ENCODE measurements at regions not wholly inside any gene's neighbourhood (a gene's known extent, or its start where the extent isn't known, plus 50 kb on each side); places are given as distances from the start of the nearest gene placed in this dataset.

DNA sequence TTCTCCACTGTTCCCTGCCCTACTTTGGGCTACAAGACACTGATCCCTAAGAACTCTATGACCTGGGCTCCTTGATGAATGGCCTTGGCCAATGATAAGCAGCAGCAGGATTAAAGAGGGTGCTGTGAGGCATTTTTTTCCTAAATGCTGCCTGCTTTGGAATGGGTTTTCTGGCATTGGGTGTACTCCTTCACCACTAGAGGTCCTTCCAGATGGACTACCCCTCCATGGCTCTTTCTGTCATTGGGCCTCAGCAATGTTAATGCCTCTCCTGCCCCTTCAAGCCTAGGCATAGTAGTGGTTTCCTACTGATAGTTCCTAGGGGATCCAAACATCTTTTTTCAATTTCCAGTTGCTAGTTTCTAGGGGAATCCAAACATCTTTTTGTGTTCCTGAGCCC lies 319.3 kb upstream of the RPS23 start:
- DNase-seq (ENCODE audit: low read depth in 1 of 2, low spot score in 1 of 2), result peak in 1 of 2 experiments; percentile 5
- FAIRE-seq, result no peak
- Histone ChIP-seq H3K4me3 (no peak overlapping the region), H3K4me1 (no peaks in the 10 kb centered on the region), H3K4me2 (no peak overlapping the region), H3K27ac (no peak overlapping the region), H3K9me3 (no peaks in the 10 kb centered on the region)
- ATAC-seq, result no peak
- TF ChIP-seq, protein P1, sequence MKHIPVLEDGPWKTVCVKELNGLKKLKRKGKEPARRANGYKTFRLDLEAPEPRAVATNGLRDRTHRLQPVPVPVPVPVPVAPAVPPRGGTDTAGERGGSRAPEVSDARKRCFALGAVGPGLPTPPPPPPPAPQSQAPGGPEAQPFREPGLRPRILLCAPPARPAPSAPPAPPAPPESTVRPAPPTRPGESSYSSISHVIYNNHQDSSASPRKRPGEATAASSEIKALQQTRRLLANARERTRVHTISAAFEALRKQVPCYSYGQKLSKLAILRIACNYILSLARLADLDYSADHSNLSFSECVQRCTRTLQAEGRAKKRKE (CRISPR knock-in tag; IDR thresholded peaks at IDR 0.05; ENCODE audit: low read depth), result no peak
- TF ChIP-seq EHMT2 (IDR thresholded peaks at IDR 0.05; ENCODE audit: low read depth) (no peak), FOSB (CRISPR knock-in tag; IDR thresholded peaks at IDR 0.05) (no peak), CHD2 (IDR thresholded peaks at IDR 0.05; ENCODE audit: low read length, partially characterized antibody) (no peak), CHD4 (IDR thresholded peaks at IDR 0.05; ENCODE audit: borderline replicate concordance) (no peak), KDM1A (IDR thresholded peaks at IDR 0.05; ENCODE audit: low read depth) (no peak)
- POLR2A ChIA-PET, result no interaction called here
- CTCF ChIA-PET, result interaction anchor here (0.8 kb wide), 1 partner anchor 876 kb away, joined by 3 read pairs; no protein-coding TSS in a partner anchor

DNA sequence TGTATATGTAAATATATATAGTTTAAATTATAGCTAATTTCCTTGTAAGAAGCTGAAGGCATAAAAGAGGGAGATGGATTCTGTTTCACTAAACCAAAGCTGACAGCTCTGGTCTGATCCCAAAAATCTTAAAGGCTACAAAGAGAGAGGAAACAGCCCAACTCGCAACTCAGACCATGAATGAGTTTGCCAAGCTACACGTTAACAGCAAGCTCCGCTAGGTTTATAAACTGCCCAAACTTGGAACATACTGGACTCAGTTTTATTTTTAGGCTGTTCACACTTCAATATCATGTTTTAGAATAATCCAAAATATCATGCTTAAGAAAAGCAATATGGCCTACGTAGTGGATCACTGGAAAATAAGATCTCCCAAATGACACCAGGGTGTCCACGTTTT lies 318.3 kb upstream of the RPS23 start:
- Histone ChIP-seq H3K4me3 (no peak overlapping the region), H3K9me3 (no peaks in the 10 kb centered on the region), H3K4me1 (no peaks in the 10 kb centered on the region), H3K27ac (no peak overlapping the region), H3K4me2 (no peak overlapping the region)
- FAIRE-seq (no peak), DNase-seq (ENCODE audit: low read depth in 1 of 2, low spot score in 1 of 2) (no peak), ATAC-seq (no peak)
- CTCF ChIA-PET, result interaction anchor here (0.5 to 0.8 kb wide), 2 partner anchors 549 to 877 kb away, joined by 3 read pairs; no protein-coding TSS in a partner anchor
- WGBS (ENCODE audit: missing lambda C conversion rate), result 58% methylated on average over 5 of the region's 5 CpGs
- POLR2A ChIA-PET, result no interaction called here
- TF ChIP-seq TP53 (CRISPR knock-in tag; IDR thresholded peaks at IDR 0.05) (no peak), HDAC2 (IDR thresholded peaks at IDR 0.05) (no peak), ZNF302 (CRISPR knock-in tag; IDR thresholded peaks at IDR 0.05) (no peak), CEBPB (IDR thresholded peaks at IDR 0.05) (no peak), MAZ (IDR thresholded peaks at IDR 0.05; ENCODE audit: borderline replicate concordance, low read depth, low read length) (no peak), ZFP36 (IDR thresholded peaks at IDR 0.05; ENCODE audit: borderline replicate concordance, partially characterized antibody) (no peak), CHD4 (IDR thresholded peaks at IDR 0.05; ENCODE audit: borderline replicate concordance) (no peak), RAD21 (conservative IDR thresholded peaks at IDR 0.05 in 1 of 2, IDR thresholded peaks at IDR 0.05 in 1 of 2) (no peak), HEYL (CRISPR knock-in tag; IDR thresholded peaks at IDR 0.05) (no peak), NPAS2 (CRISPR knock-in tag; IDR thresholded peaks at IDR 0.05; ENCODE audit: borderline replicate concordance) (no peak), GATA3 (IDR thresholded peaks at IDR 0.05; ENCODE audit: borderline replicate concordance) (no peak), ESRRA (IDR thresholded peaks at IDR 0.05; ENCODE audit: borderline replicate concordance, low read length) (no peak), KDM5A (IDR thresholded peaks at IDR 0.05) (no peak)
- TF ChIP-seq, protein P2, sequence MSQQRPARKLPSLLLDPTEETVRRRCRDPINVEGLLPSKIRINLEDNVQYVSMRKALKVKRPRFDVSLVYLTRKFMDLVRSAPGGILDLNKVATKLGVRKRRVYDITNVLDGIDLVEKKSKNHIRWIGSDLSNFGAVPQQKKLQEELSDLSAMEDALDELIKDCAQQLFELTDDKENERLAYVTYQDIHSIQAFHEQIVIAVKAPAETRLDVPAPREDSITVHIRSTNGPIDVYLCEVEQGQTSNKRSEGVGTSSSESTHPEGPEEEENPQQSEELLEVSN (IDR thresholded peaks at IDR 0.05; ENCODE audit: borderline replicate concordance, low read depth), result no peak
- TF ChIP-seq, protein P3, sequence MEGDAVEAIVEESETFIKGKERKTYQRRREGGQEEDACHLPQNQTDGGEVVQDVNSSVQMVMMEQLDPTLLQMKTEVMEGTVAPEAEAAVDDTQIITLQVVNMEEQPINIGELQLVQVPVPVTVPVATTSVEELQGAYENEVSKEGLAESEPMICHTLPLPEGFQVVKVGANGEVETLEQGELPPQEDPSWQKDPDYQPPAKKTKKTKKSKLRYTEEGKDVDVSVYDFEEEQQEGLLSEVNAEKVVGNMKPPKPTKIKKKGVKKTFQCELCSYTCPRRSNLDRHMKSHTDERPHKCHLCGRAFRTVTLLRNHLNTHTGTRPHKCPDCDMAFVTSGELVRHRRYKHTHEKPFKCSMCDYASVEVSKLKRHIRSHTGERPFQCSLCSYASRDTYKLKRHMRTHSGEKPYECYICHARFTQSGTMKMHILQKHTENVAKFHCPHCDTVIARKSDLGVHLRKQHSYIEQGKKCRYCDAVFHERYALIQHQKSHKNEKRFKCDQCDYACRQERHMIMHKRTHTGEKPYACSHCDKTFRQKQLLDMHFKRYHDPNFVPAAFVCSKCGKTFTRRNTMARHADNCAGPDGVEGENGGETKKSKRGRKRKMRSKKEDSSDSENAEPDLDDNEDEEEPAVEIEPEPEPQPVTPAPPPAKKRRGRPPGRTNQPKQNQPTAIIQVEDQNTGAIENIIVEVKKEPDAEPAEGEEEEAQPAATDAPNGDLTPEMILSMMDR (IDR thresholded peaks at IDR 0.05), result no peak
- TF ChIP-seq, protein P4, sequence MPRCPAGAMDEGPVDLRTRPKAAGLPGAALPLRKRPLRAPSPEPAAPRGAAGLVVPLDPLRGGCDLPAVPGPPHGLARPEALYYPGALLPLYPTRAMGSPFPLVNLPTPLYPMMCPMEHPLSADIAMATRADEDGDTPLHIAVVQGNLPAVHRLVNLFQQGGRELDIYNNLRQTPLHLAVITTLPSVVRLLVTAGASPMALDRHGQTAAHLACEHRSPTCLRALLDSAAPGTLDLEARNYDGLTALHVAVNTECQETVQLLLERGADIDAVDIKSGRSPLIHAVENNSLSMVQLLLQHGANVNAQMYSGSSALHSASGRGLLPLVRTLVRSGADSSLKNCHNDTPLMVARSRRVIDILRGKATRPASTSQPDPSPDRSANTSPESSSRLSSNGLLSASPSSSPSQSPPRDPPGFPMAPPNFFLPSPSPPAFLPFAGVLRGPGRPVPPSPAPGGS (IDR thresholded peaks at IDR 0.05), result no peak
- TF ChIP-seq, protein P5, sequence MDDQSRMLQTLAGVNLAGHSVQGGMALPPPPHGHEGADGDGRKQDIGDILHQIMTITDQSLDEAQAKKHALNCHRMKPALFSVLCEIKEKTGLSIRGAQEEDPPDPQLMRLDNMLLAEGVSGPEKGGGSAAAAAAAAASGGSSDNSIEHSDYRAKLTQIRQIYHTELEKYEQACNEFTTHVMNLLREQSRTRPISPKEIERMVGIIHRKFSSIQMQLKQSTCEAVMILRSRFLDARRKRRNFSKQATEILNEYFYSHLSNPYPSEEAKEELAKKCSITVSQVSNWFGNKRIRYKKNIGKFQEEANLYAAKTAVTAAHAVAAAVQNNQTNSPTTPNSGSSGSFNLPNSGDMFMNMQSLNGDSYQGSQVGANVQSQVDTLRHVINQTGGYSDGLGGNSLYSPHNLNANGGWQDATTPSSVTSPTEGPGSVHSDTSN (IDR thresholded peaks at IDR 0.05), result no peak
